ENCODE measurements at regions not wholly inside any gene's neighbourhood (a gene's known extent, or its start where the extent isn't known, plus 50 kb on each side); places are given as distances from the start of the nearest gene placed in this dataset.

DNA sequence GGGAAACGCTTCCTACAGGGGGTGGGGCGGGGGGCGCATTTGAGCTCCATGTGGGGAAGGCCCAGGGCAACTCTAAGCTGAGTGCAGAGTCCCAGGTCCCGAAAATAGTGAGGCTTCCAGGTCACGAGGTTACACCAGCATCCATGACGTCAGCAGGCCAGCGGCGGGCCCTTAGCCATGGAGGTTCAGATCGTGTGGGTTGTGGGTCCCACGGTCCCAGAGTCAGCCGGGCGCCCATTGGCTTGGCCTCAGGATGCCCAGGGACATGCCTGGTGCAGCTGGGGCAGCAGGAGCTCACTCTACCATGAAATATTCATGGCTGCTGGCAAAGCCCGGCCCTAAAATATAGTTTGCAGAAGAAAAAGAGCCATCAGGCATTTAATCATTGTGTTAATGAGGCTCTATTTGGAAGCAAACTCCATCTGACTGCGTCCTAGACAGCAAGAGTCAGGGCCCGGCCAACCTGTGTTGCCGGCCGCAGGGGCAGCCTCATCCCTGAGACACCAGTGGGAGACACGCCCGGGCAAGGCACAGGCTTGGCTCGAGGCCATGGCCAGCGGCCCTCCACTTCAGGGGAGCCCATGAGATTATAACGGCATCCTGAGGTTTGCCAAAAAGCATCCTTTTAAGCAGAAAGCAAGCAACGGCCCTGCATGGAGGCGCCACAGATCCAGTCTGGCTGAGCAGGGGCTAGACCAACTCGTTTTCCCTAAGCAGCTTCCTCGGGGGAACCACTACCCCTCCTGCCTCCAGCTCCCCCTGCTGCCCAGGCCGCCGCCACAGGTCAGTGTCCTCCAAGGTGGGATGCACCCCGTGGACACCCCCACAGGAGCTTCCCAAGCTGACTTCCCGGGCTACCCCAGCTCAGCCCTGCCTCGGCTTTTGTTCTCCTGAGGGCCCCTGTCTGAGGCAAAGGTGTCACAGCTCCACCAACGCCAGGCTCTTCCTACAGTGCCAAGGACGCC, 108.9 kb upstream of the PPP1R26 start:
- no peak for ATAC-seq
- TF ChIP-seq PPARA (CRISPR knock-in tag; IDR thresholded peaks at IDR 0.05; ENCODE audit: borderline replicate concordance) = no peak
- TF ChIP-seq TCF4 (CRISPR knock-in tag; IDR thresholded peaks at IDR 0.05; ENCODE audit: borderline replicate concordance) = no peak
- no peak for TF ChIP-seq ZFP30 (CRISPR knock-in tag; IDR thresholded peaks at IDR 0.05)
- TF ChIP-seq, protein P1, sequence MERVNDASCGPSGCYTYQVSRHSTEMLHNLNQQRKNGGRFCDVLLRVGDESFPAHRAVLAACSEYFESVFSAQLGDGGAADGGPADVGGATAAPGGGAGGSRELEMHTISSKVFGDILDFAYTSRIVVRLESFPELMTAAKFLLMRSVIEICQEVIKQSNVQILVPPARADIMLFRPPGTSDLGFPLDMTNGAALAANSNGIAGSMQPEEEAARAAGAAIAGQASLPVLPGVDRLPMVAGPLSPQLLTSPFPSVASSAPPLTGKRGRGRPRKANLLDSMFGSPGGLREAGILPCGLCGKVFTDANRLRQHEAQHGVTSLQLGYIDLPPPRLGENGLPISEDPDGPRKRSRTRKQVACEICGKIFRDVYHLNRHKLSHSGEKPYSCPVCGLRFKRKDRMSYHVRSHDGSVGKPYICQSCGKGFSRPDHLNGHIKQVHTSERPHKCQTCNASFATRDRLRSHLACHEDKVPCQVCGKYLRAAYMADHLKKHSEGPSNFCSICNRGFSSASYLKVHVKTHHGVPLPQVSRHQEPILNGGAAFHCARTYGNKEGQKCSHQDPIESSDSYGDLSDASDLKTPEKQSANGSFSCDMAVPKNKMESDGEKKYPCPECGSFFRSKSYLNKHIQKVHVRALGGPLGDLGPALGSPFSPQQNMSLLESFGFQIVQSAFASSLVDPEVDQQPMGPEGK (CRISPR knock-in tag; IDR thresholded peaks at IDR 0.05; ENCODE audit: borderline replicate concordance) = no peak
- no peak for TF ChIP-seq TOX (CRISPR knock-in tag; IDR thresholded peaks at IDR 0.05; ENCODE audit: borderline replicate concordance)
- TF ChIP-seq CSDC2 (CRISPR knock-in tag; IDR thresholded peaks at IDR 0.05) = no peak
- TF ChIP-seq ZNF8 (CRISPR knock-in tag; IDR thresholded peaks at IDR 0.05) = no peak

DNA sequence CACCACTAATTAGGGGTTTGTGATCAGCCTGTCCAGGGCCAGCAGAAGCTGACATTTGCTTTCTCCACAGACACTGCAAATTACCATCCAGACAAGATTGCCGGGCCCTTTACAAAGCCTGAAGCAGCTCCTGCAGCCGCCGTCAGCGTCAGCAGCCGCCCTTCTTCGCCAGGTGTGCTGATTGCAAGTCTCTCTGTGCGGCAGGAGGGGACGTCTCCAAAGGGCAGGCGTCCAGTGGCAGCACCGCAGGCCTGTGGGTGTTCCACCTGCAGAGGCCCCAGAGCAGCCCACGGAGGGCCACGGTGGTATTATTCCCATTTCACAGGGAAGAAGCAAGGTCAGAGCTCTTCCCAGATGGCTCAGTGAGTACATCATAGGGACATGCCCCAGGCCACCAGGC, 108.0 kb upstream of the PPP1R26 start:
- ATAC-seq = no peak
- no peak for TF ChIP-seq ZNF70 (CRISPR knock-in tag; IDR thresholded peaks at IDR 0.05)

DNA sequence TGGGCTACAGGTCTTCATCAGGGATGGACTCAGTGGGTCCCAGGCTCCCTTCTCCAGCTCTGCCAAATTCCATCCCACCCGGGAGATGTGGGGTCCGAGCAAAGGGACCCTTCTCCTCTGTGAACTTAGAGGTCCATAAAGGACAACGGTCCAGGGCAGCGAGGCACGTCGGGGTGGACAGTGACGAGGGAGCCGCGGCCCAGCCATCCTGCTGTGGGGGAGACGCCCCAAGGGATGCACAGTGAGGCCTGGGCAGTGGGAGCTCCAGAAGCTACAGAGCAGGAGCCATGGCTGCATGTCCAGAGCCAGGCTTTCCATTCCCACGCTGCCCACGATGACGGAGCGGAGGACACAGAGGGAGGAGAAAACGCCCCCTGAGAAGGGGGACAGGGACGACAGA, 107.5 kb upstream of the PPP1R26 start:
- no peak for TF ChIP-seq SNAI2 (CRISPR knock-in tag; IDR thresholded peaks at IDR 0.05)
- no peak for TF ChIP-seq ZC3H10 (CRISPR knock-in tag; IDR thresholded peaks at IDR 0.05)
- no peak for TF ChIP-seq ESRRG (CRISPR knock-in tag; IDR thresholded peaks at IDR 0.05)
- no peak for TF ChIP-seq ZFP3 (CRISPR knock-in tag; IDR thresholded peaks at IDR 0.05)
- no peak for TF ChIP-seq ARNTL (CRISPR knock-in tag; IDR thresholded peaks at IDR 0.05; ENCODE audit: borderline replicate concordance, low read depth)
- no peak for TF ChIP-seq RARB (CRISPR knock-in tag; IDR thresholded peaks at IDR 0.05)
- TF ChIP-seq, protein P2, sequence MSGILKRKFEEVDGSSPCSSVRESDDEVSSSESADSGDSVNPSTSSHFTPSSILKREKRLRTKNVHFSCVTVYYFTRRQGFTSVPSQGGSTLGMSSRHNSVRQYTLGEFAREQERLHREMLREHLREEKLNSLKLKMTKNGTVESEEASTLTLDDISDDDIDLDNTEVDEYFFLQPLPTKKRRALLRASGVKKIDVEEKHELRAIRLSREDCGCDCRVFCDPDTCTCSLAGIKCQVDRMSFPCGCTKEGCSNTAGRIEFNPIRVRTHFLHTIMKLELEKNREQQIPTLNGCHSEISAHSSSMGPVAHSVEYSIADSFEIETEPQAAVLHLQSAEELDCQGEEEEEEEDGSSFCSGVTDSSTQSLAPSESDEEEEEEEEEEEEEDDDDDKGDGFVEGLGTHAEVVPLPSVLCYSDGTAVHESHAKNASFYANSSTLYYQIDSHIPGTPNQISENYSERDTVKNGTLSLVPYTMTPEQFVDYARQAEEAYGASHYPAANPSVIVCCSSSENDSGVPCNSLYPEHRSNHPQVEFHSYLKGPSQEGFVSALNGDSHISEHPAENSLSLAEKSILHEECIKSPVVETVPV (CRISPR knock-in tag; IDR thresholded peaks at IDR 0.05) = no peak
- no peak for TF ChIP-seq OSR1 (CRISPR knock-in tag; IDR thresholded peaks at IDR 0.05)
- TF ChIP-seq TOX (CRISPR knock-in tag; IDR thresholded peaks at IDR 0.05; ENCODE audit: borderline replicate concordance) = no peak
- TF ChIP-seq, protein P3, sequence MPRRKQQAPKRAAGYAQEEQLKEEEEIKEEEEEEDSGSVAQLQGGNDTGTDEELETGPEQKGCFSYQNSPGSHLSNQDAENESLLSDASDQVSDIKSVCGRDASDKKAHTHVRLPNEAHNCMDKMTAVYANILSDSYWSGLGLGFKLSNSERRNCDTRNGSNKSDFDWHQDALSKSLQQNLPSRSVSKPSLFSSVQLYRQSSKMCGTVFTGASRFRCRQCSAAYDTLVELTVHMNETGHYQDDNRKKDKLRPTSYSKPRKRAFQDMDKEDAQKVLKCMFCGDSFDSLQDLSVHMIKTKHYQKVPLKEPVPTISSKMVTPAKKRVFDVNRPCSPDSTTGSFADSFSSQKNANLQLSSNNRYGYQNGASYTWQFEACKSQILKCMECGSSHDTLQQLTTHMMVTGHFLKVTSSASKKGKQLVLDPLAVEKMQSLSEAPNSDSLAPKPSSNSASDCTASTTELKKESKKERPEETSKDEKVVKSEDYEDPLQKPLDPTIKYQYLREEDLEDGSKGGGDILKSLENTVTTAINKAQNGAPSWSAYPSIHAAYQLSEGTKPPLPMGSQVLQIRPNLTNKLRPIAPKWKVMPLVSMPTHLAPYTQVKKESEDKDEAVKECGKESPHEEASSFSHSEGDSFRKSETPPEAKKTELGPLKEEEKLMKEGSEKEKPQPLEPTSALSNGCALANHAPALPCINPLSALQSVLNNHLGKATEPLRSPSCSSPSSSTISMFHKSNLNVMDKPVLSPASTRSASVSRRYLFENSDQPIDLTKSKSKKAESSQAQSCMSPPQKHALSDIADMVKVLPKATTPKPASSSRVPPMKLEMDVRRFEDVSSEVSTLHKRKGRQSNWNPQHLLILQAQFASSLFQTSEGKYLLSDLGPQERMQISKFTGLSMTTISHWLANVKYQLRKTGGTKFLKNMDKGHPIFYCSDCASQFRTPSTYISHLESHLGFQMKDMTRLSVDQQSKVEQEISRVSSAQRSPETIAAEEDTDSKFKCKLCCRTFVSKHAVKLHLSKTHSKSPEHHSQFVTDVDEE (CRISPR knock-in tag; IDR thresholded peaks at IDR 0.05) = no peak
- TF ChIP-seq BACH2 (CRISPR knock-in tag; IDR thresholded peaks at IDR 0.05; ENCODE audit: borderline replicate concordance) = no peak
- no peak for TF ChIP-seq TCF4 (CRISPR knock-in tag; IDR thresholded peaks at IDR 0.05; ENCODE audit: borderline replicate concordance)
- no peak for TF ChIP-seq PPARA (CRISPR knock-in tag; IDR thresholded peaks at IDR 0.05; ENCODE audit: borderline replicate concordance)
- TF ChIP-seq ZFP30 (CRISPR knock-in tag; IDR thresholded peaks at IDR 0.05) = no peak
- TF ChIP-seq, protein P4, sequence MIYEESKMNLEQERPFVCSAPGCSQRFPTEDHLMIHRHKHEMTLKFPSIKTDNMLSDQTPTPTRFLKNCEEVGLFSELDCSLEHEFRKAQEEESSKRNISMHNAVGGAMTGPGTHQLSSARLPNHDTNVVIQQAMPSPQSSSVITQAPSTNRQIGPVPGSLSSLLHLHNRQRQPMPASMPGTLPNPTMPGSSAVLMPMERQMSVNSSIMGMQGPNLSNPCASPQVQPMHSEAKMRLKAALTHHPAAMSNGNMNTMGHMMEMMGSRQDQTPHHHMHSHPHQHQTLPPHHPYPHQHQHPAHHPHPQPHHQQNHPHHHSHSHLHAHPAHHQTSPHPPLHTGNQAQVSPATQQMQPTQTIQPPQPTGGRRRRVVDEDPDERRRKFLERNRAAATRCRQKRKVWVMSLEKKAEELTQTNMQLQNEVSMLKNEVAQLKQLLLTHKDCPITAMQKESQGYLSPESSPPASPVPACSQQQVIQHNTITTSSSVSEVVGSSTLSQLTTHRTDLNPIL (CRISPR knock-in tag; IDR thresholded peaks at IDR 0.05; ENCODE audit: low read depth) = no peak
- no peak for TF ChIP-seq ZNF565 (CRISPR knock-in tag; conservative IDR thresholded peaks at IDR 0.05; ENCODE audit: low read depth)
- TF ChIP-seq, protein P1 (CRISPR knock-in tag; IDR thresholded peaks at IDR 0.05; ENCODE audit: borderline replicate concordance) = no peak
- TF ChIP-seq ZNF70 (CRISPR knock-in tag; IDR thresholded peaks at IDR 0.05) = no peak
- TF ChIP-seq ZNF8 (CRISPR knock-in tag; IDR thresholded peaks at IDR 0.05) = no peak
- no peak for ATAC-seq

Data from SK-N-SH treated with all-trans-retinoic acid at 6 μM for 48 hours (cell line).